ENCODE measurements at regions not wholly inside any gene's neighbourhood (a gene's known extent, or its start where the extent isn't known, plus 50 kb on each side); places are given as distances from the start of the nearest gene placed in this dataset.

- no peaks in the 10 kb centered on the region for H3K36me3 Mint-ChIP-seq (ENCODE audit: low read depth)
- peaks cover 18% of the 10 kb centered on the region for H3K4me1 Mint-ChIP-seq
- DNase-seq, result peak; percentile 57
- H3K27me3 Mint-ChIP-seq, result no peaks in the 10 kb centered on the region
- intact Hi-C loops (cut with micrococcal nuclease), result no loop called here
- H3K4me3 Mint-ChIP-seq, result no peak overlapping the region
- no peak overlapping the region for H3K27ac Mint-ChIP-seq
- H3K9me3 Mint-ChIP-seq, result no peaks in the 10 kb centered on the region
Observed at GRCh38 chr18:67265464-67266245, 250.9 kb downstream of the DSEL start.

DNA sequence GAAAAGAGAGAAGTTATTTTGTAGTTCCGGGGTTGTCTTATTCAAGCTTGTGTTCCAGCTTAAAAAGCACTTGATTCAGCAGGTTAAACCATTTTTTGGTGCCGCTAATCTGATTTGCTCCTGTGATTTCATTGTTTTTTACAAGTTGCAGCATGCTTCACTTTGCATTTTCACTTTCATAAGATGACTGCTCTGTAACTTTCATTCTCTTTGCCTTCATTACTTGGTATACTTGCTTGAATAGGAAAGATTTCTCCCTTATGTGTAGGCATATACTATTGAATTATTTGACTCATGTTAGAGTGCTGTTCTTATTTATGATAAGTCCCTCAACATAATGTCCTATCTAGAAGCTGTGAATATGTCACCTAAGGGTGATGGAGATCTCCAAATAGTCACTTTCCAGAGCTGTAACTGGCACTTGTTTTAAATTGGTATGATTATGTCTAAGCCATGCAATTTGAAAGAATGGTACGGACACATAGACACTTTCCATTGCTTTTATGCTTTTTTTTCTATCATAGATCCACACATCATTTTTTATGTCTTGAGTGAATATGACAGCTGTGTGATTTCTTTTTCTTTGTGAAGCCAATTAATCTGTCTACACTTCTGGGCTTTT lies 254.5 kb downstream of the DSEL start:
- Mint-ChIP-seq H3K27ac (no peak overlapping the region), H3K36me3 (ENCODE audit: low read depth) (no peaks in the 10 kb centered on the region), H3K4me1 (peaks cover 18% of the 10 kb centered on the region), H3K4me3 (no peak overlapping the region), H3K9me3 (no peaks in the 10 kb centered on the region), H3K27me3 (no peaks in the 10 kb centered on the region)
- DNase-seq, result no peak
- intact Hi-C loops (cut with micrococcal nuclease), result no loop called here

DNA sequence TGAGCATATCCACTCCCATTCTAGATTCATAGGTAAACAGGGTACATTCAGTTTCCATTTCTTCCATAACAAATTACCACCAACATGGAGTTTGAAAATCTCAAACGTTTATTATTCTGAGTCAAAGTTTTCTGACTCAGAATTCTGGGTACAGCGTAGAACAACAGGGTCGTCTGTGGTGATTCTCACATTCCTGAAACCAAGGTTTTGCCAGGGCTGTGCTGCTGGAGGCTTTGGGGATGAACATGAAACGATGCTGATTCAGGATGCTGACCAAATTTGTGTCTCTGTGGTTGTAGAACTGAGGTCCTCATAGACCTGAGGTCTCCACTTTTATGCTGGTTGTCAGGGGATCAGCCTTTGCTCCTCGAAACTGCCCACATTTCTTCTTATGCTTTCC lies 255.7 kb downstream of the DSEL start:
- intact Hi-C loops (cut with micrococcal nuclease), result no loop called here
- Mint-ChIP-seq H3K27me3 (no peaks in the 10 kb centered on the region), H3K4me1 (peaks cover 13% of the 10 kb centered on the region), H3K9me3 (no peaks in the 10 kb centered on the region), H3K36me3 (ENCODE audit: low read depth) (no peaks in the 10 kb centered on the region), H3K4me3 (no peak overlapping the region), H3K27ac (no peak overlapping the region)
- no peak for DNase-seq

DNA sequence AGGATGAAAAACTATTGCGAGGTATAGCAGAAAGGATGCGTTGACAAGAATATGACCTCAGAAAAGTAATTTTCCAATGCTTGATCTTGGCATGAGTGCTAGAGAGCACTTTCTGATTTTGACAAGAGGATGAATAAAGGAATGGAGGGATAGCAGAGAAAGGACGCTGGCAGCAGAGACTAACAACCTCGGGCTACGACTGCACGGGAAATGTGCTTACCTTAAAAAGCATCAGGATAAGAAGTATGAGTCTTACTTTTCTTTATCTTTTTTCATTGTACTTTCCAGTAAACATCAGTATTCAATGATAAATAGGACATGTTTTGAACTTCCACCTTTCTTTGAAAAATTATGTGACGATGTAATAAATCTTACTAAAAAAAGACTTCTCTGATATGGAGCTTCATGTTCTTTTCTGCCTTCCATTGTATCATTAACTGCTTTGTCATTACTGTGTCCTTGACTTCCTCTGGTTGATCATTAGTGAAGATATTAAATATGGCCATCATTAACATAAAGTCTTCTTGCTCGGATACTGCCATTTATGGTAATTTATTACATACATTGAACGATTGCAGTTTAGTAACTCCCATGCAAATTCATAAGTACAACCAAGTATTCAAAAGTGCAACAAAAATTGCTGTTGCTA lies 265.6 kb downstream of the DSEL start:
- Mint-ChIP-seq H3K36me3 (ENCODE audit: low read depth) (no peaks in the 10 kb centered on the region), H3K9me3 (no peaks in the 10 kb centered on the region), H3K4me1 (no peaks in the 10 kb centered on the region), H3K4me3 (no peak overlapping the region), H3K27me3 (no peaks in the 10 kb centered on the region), H3K27ac (no peak overlapping the region)
- no peak for DNase-seq
- intact Hi-C loops (cut with micrococcal nuclease), result no loop called here

DNA sequence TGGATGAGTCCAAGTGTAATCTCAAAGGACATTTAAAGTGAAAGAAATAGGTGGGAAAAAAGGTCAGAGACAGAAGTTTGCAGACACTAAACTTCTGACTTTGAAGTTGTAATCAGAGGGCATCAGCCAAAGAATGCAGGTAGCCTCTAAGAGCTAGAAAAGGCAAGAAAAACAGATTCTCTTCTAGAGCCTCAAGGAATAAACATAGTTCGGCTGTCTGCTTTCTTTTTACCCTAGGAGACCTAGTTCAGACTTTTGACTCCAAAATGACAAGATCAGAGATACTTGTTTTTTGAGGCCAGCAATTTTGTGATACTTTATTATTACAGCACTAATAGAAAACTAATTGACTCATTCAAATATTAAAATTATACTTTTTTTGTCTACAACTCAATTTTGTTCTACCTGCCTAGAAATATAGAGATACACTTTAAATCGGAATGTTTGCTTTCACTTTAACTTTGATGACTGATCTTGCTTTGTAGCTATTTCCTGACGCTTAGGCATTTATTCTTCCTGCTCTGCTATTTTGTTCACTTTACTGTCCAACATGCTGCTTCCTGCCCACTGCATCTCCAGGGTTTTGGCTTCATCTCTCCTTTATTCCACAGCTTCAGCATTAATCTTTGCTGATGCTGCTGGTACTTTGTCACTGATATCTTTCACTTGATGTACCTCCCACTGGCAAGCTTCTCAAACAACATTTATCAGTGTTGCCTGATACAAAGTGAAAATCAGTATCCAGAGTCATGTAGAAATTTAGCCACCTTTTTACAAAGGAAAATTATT lies 272.5 kb downstream of the DSEL start:
- H3K36me3 Mint-ChIP-seq (ENCODE audit: low read depth), result no peaks in the 10 kb centered on the region
- no peak overlapping the region for H3K27ac Mint-ChIP-seq
- intact Hi-C loops (cut with micrococcal nuclease), result no loop called here
- no peaks in the 10 kb centered on the region for H3K27me3 Mint-ChIP-seq
- H3K9me3 Mint-ChIP-seq, result no peaks in the 10 kb centered on the region
- peak; percentile 66 for DNase-seq
- peaks cover 4% of the 10 kb centered on the region for H3K4me1 Mint-ChIP-seq
- H3K4me3 Mint-ChIP-seq, result peak overlapping the region; percentile 68

DNA sequence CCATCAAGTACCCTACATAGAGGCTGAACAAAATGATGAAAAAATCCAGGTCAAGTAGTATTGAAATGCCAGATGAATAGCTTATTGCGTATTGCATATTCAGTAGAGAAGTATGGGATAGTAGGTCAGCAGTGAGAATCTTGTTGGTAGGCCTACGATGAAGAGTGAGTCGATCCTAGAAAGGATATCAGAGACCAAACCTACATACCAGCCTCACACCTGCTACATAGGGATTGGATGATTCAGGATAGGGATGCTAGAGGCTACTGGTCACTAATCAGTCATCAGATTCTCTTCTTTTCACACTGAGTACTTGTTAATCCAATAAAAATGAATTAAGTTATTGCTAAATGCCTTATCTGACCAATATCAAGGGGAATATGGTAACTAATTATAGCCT lies 274.5 kb downstream of the DSEL start:
- no peaks in the 10 kb centered on the region for H3K27me3 Mint-ChIP-seq
- intact Hi-C loops (cut with micrococcal nuclease), result no loop called here

DNA sequence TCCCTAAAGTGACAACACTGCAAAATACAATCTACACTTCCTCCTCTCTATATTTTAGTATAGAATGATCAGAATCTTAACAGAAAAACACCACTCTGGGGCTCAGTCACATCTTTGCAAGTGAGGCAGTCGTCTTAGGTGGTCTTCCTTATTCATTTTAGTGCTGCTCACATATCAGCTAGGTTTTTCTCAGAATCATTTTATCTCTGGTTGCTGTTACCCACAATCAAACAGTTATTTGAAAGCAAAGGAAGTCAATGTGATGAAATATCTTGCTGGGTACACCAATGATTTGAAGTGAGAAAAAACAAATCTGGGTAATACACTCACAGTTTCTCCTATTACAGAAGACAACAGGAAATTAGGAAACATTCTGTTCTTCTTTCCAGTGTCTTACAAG lies 275.2 kb downstream of the DSEL start:
- intact Hi-C loops (cut with micrococcal nuclease), result no loop called here
- Mint-ChIP-seq H3K4me1 (peaks cover 4% of the 10 kb centered on the region), H3K4me3 (no peak overlapping the region)

More for the DNA sequence above, 274.5 kb downstream of the DSEL start:
- Mint-ChIP-seq H3K27ac (no peak overlapping the region), H3K9me3 (no peaks in the 10 kb centered on the region), H3K4me3 (no peak overlapping the region), H3K4me1 (peaks cover 4% of the 10 kb centered on the region), H3K36me3 (ENCODE audit: low read depth) (no peaks in the 10 kb centered on the region)
- DNase-seq, result no peak

GRCh38 chr18:67239826-67240225 lies 276.7 kb downstream of the DSEL start:
- no peak for DNase-seq
- Mint-ChIP-seq H3K36me3 (ENCODE audit: low read depth) (no peaks in the 10 kb centered on the region), H3K4me1 (peaks cover 4% of the 10 kb centered on the region), H3K27me3 (no peaks in the 10 kb centered on the region), H3K4me3 (no peak overlapping the region), H3K27ac (no peak overlapping the region), H3K9me3 (no peaks in the 10 kb centered on the region)
- intact Hi-C loops (cut with micrococcal nuclease), result no loop called here

More for the DNA sequence above, 275.2 kb downstream of the DSEL start:
- no peaks in the 10 kb centered on the region for H3K9me3 Mint-ChIP-seq
- no peaks in the 10 kb centered on the region for H3K36me3 Mint-ChIP-seq (ENCODE audit: low read depth)
- no peak for DNase-seq
- no peaks in the 10 kb centered on the region for H3K27me3 Mint-ChIP-seq
- no peak overlapping the region for H3K27ac Mint-ChIP-seq

DNA sequence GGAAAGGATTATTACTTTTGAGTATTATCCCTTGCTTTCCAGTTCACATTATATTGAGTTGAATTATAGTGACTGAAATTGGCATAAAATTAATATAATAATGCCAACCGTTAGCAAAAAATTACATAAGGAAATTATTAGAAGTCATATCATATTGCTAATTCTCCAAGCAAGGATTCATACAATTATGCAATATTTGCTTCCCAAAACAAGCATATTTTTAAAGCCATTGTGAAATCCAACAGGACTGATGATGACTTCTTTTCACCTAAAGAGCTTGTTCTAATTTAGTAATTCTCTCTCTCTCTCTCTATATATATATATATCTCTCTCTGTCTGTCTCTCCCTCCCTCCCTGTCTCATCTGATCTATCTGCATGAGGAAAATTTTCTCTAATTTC lies 283.5 kb downstream of the DSEL start:
- no peaks in the 10 kb centered on the region for H3K36me3 Mint-ChIP-seq (ENCODE audit: low read depth)
- no peaks in the 10 kb centered on the region for H3K27me3 Mint-ChIP-seq
- H3K4me1 Mint-ChIP-seq, result no peaks in the 10 kb centered on the region
- H3K9me3 Mint-ChIP-seq, result no peaks in the 10 kb centered on the region
- intact Hi-C loops (cut with micrococcal nuclease), result no loop called here
- no peak overlapping the region for H3K27ac Mint-ChIP-seq
- no peak for DNase-seq
- H3K4me3 Mint-ChIP-seq, result no peak overlapping the region

- Mint-ChIP-seq H3K9me3 (no peaks in the 10 kb centered on the region), H3K4me1 (no peaks in the 10 kb centered on the region), H3K36me3 (ENCODE audit: low read depth) (no peaks in the 10 kb centered on the region), H3K27ac (no peak overlapping the region), H3K4me3 (no peak overlapping the region), H3K27me3 (no peaks in the 10 kb centered on the region)
- intact Hi-C loops (cut with micrococcal nuclease), result no loop called here
- no peak for DNase-seq
Observed at GRCh38 chr18:67232406-67232805, 284.1 kb downstream of the DSEL start.

- DNase-seq, result no peak
- Mint-ChIP-seq H3K4me3 (no peak overlapping the region), H3K36me3 (ENCODE audit: low read depth) (no peaks in the 10 kb centered on the region), H3K27ac (no peak overlapping the region), H3K4me1 (no peaks in the 10 kb centered on the region), H3K27me3 (no peaks in the 10 kb centered on the region), H3K9me3 (no peaks in the 10 kb centered on the region)
- intact Hi-C loops (cut with micrococcal nuclease), result no loop called here
Observed at GRCh38 chr18:67222887-67223286, 293.6 kb downstream of the DSEL start.

DNA sequence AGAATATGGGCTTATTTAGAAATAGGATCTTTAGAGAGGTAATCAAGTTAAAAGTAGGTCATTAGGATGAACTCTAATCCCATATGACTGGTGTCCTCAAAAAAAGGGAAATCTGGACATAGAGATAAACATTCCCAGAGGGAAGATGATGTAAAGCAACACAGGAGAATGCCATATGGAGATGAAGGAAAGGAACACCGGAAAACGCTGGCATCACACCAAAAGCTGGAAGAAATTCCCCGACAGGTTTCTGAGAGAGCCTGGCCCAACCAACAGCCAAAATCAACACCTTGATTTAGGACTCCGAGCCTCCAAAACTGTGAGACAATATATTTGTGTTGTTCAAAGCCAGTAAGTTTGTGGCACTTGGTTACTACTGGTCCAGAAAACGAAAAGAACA lies 296.7 kb downstream of the DSEL start:
- H3K4me1 Mint-ChIP-seq, result no peaks in the 10 kb centered on the region
- H3K36me3 Mint-ChIP-seq (ENCODE audit: low read depth), result no peaks in the 10 kb centered on the region
- no peaks in the 10 kb centered on the region for H3K27me3 Mint-ChIP-seq
- intact Hi-C loops (cut with micrococcal nuclease), result loop anchor here (5.0 to 10.0 kb wide), 4 partner anchors 197 to 1517 kb away; partner anchors contain the start of gene DSEL
- no peak overlapping the region for H3K4me3 Mint-ChIP-seq
- no peak overlapping the region for H3K27ac Mint-ChIP-seq
- DNase-seq, result no peak
- H3K9me3 Mint-ChIP-seq, result no peaks in the 10 kb centered on the region

DNA sequence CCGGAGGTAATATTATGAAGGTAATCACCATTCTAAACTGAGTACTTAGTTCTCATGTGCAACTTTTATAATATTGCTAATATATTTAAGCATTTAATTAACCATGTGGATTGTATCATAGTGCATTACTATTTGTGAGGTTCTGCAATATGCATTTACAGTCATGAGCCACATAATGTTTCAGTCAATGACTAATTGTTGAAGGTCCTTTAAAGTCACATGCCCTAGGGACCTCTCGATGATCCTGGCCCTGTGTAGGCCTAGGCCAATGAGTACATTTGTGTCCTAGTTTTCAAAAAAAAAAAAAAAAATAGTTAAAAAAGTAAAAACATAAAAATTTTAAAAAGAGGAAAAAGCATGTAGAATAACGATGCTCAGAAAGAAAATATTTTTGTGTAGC lies 298.0 kb downstream of the DSEL start:
- Mint-ChIP-seq H3K4me3 (no peak overlapping the region), H3K9me3 (no peaks in the 10 kb centered on the region), H3K27ac (no peak overlapping the region), H3K27me3 (no peaks in the 10 kb centered on the region), H3K4me1 (no peaks in the 10 kb centered on the region), H3K36me3 (ENCODE audit: low read depth) (no peaks in the 10 kb centered on the region)
- intact Hi-C loops (cut with micrococcal nuclease), result loop anchor here (5.0 to 10.0 kb wide), 4 partner anchors 199 to 1519 kb away; partner anchors contain the start of gene DSEL
- DNase-seq, result no peak

Measured in activated CD4-positive, alpha-beta T cell treated with anti-CD3 and anti-CD28 coated beads, Interleukin-2, amount 10 ng/mL, durations not matched to agents 24 days and 14 days (primary cell).